GM19099 (cell line): ENCODE measurements at regions not wholly inside any gene's neighbourhood (a gene's known extent, or its start where the extent isn't known, plus 50 kb on each side); places are given as distances from the start of the nearest gene placed in this dataset.

ENCODE experiments used
- POLR2A ChIP-seq: IDR thresholded peaks from 3 replicates; pipeline ENCODE4 v1.6.1; 2011; ENCODE audit warnings: low read depth; ENCODE audit not compliant: insufficient read length; ENCODE audit errors: extremely low read depth

DNA sequence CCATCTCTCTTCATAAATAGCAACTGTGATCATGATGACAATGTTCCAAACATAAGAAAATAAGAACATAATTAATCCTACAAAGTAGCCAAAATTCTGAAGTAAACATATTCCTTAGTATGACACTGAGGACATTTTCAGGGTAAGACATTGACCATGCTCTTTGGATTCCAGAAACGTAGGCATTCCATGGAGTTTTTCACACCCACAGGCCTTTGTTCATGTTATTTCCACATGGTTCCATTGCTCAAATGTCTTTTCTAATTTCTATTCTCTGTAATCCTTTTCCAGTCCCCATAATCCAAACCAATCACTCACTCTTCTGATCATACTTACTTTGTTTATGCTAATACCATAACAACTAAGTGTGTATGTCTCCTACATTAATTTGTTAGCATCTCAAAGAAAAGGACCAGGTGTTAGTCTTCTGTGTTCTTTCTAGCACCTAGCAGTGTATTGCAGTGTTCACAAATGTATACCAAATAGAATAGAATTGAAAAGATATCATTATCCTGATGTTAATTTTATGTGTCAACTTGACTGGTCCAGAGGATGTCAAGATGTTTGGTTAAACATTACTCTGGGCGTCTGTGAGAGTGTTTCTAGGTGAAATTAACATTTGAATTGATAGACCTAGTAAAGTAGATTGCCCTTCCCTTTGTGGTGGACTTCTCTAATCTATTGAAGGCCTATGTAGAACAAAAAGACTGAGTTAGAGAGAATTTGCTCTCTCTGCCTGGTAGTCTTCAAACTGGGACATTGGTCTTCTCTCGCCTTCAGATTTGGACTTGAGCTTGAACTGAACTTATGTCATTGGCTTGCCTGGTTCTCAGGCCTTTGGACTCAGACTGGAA, 516.6 kb downstream of the PTPRC start:
- TF ChIP-seq POLR2A = no peak

DNA sequence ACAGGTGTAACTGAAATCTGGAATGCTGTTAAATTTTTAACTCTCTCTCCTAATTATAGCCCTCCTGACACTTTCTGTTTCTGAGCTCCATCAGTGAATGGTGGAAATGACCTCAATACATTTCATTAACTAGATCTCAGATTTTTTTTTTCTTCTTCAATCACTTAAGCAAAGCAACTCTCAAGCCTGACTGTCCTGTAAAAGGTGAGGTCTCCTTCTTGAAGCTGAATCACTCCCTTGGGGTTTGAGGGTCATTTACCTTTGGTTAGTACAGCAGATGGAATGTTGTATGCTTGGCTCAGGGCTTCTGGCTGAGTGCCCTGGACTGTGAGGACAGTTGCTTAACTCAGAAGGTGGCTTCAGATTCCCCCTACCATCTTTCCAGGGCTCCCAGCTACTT, 518.7 kb downstream of the PTPRC start:
- TF ChIP-seq POLR2A = no peak

DNA sequence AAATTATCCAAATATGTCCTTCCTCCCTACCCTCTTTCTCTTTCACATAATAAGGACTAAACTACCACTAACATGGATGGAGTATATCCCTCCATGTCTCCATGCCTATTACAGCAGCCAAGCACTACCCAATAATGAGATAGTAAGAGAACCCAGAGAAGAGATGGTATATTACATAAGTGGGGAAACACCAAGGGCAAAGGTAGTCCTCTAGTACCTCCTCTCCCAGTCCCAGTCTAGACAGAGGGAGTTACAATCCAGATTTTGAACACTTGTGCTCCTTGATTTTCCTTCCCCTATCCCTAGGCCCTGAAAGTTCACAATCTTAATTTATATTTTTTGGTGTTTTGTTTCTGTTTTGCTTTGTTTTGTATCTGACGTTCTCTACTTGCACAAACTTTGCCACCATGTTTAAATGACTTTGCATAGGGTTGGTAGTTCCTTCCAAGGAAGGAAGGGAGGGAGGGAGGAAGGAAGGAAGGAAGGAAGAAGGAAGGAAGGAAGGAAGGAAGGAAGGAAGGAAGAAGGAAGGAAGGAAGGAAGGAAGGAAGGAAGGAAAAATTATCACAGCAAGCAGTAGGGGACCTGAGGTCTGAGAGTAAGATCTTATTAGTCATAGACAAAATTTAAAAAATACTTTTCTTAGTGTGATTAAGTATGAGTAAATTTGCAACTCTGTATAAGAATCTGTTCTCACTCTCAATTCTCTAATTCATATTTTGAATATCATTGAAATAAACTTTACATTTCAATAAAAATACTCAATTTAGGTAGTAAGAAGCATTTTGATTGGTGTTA, 521.9 kb downstream of the PTPRC start:
- no peak for TF ChIP-seq POLR2A

DNA sequence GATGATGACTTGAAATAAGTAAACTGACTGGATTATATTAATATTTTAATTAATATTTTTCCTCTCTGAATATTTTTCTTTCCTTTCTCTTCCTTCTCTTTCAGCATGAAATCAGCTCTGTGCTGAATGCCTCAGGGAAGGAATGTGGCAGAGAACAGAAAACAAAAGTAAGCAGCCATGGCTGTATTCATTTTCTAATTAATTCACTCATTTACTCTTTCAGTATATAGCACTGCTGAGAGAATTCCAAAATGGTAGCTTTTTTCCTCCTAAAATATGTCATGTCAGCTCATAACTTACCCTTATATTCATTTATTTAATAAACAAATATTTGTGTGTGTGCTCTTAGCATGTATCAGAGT, 522.5 kb downstream of the PTPRC start:
- no peak for TF ChIP-seq POLR2A

DNA sequence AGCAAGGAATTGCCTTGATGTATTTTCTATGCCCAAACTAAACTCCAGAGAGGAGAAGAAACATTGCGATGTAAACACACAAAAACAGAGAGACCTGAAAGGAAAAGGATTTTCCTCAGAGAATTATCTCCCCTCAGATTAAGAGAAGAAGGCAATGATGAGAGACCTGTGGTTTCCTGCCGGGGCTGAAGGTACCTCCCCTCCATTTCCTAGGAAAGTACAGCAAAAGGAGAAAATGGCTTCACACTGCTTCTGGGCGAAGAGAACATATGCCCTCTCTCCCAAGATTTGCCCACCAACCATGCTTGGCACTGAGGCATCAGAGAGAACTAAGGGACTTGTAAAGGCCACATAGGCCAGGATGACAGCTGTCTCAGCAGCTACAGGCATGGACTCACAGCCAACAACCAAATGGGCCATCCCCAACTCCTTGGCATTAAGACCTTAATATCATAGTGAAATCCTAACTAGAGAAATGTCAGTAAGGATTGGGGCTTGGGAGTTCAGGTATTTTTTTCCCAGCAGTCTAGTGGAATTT, 523.0 kb downstream of the PTPRC start:
- TF ChIP-seq POLR2A = no peak

DNA sequence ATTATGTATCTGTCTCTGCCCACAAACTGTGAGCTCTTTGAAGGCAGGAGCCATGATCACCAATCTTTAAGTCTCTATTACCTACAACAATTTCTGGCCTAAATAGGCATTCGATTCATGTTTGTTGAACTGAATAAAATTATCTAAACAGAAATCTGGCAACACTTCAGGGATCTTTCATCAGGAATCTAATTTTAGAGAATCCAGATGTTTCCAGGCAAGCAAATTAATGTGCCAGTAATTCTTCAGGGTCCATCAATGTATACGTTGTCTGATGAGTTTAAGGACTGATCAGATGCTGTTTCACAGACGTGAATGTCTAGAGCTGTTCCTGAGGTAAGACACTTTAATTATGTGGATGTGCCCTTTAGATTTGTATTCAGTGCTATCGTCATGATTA, 524.4 kb downstream of the PTPRC start:
- no peak for TF ChIP-seq POLR2A

DNA sequence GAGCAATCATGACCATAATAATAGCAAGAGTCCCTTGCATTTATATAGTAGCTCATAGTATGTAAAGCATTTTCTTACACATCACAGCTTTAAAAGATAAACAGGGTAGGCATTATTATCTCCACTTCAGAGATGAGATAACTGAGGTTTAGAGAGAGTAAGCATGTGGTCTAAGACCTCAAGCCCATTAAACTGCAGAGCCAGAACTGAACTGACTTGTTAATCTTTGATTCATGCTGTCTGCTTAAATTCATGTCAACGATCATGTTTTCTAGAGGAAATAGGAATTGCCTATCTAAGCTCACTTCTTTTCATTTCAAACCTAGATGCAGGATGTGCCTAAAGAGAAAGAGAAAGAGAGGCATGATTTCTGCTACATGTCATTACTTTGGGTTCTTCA, 524.8 kb downstream of the PTPRC start:
- TF ChIP-seq POLR2A = no peak

DNA sequence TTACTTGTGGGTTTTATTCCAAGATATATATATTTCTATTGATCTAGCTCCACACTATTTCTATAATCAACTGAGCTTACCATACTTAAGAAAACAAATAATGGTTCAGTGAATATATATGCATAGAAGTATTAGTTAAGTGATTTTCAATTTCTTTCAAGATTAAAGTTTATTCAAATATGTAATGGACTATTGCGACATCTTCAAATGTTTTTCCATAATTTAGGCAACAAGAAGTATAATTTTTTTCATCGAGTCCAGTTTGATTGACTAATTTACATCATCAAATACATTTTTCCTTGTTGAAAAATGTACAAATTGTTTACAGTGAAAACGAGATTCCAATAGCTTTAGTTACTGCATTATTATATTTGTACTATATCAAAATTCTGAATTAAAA, 528.6 kb downstream of the PTPRC start:
- TF ChIP-seq POLR2A = no peak

DNA sequence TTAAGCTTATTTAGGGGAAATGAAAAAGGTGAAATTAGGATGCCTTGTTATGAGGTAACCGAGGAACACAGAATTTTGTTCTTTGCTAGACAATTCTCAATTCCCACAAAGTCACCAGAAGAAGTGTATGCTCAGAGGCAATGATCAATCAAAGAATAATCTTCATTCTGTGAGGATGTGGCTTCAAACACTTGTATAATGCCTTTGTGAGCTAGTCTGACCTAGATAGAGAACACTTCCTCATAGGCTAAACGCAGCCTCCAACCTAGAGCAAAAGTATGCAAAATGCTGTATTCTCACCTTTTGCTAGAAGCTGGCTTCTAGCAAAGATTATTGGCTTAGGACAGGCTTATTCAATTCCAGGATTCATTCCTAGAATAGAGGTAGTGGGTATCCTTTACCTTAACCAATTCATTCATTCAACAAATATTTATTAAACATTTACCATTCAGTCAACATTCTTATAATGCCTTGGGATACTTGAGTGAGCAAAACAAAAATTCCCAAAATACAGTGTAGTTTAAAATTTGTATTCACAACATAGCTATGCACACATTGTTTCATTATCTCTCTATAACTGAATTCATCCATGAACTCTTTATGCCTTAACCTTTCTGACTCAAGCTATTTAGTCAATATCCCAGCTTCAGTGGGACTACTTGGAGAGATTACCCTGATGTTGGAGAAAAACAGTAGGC, 530.2 kb downstream of the PTPRC start:
- no peak for TF ChIP-seq POLR2A

DNA sequence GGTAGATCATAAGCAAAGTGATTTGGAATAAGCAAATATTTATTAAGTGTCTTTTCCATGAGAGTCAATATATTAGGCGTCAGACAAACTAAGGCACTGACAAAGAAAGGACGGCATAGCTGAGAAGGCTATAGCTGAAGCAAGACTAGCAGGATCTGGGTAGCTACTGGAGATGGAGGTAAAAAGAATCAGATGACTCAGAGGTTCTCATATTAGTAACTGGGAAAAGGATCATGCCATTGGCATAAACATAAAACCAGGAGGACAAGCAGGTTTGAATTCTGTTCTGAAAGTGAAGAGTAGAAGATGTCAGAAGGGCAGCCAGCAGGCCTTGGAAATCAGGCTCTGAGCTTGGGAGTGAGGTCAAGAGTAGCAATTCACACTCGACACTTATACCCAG, 531.9 kb downstream of the PTPRC start:
- TF ChIP-seq POLR2A = no peak

DNA sequence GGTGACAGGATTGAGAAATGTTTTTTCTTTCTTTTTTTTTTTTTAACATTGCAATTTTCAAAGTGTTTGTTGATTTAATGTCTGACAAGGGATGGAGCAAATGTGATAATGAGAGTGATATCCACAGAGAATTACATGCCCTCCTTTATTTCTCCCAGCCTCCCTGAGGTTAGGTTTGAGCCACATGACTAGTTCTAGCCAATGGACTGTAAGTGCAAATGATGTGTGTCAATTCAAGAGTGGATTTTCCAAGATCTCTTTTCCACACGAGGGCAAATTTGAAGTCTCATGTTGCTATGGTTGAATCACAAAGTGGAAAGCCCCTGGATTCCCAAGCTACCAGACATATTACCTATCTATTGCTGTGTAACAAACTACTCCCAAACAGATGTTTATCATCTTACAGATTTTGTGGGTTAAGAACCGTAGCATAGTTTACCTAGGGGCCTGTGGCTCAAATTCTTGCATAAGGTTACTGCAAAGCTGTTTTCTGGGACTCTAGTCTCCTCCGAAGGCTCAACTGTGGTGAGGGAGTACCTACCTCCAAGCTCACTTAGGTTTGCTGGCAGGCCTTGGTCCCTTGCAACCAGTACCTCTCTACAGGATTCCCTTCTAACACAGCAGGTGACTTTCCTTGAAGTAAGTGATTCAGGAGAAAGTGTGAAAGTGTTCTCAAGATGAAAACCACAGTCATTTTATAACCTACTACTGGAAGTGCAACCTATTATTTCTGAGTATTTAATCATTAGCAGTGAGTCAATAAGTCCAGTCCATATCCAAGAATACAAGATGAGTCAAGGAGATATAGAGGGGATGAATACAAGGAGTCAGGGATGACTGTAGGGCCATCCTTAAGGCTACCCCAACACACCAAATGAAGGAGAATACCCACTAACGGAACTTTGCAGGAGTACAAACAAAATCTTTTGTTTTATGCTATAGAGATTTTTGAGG, 533.6 kb downstream of the PTPRC start:
- TF ChIP-seq POLR2A = no peak

DNA sequence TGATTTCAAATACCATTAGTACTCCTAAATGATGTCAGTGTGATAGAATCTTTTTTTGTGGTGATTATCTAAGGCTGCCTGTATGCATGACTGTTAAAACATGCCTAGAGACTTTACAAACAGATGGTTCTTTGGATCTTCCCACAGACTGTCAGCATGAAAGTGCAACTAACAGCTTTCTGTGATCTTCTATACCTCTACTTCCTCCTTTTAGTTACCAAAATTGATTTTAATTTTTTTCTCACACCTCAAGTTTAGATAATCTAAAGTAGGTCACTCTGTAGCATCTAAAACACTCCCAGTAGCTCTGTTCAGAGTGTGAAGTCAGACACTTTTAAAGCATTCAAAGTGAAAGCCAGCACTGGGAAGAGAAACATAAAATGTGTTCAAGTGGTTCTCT, 534.5 kb downstream of the PTPRC start:
- TF ChIP-seq POLR2A = no peak

DNA sequence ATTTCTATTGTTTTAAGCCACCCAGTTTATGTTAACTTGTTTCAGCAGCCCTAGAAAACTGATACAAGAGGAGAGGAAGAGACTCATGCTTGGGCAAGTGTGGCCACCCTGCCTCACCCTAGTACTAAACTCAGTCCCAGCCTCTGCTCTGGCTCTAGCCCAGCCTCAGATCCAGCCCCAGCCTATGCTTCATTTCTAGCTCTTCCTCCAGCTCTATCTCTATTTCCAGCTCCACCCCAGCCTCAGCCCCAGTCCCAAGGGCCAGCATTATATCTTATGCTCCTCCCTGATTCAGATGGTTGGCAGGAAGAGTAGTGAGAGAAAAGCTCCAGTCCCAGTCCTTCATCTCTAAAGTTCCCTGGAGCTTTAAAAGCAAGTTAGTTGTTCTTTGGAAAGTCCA, 535.5 kb downstream of the PTPRC start:
- no peak for TF ChIP-seq POLR2A

DNA sequence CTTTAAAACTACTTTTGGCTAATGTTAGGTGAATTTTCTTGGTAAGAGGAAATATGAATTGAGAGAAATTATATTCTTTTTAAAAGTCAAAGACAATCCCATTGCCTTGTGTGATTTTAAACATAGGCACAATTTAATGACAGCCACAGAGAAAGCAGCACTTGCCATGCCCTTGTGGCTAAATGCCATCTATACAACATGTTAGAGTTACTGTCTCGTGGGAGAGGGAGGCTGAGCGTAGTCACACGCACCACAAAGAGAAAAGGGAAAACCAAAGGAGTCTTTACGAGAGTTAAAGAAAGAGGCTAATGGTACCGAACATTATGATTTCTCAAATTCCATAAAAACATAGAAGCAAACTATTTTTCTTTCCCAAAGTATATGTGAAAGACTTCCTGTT, 537.9 kb downstream of the PTPRC start:
- TF ChIP-seq POLR2A = no peak
